ENCODE measurements at regions not wholly inside any gene's neighbourhood (a gene's known extent, or its start where the extent isn't known, plus 50 kb on each side); places are given as distances from the start of the nearest gene placed in this dataset.
"Not testable (repeated sequence)": the region's sequence is repeated elsewhere in the genome, so short reads cannot be mapped to it uniquely, and the experiment has no call there.

- DNase-seq: no peak
These were observed 197.2 kb downstream of the GRXCR1 start for GRCh38 chr4:43089730-43090129.

DNA sequence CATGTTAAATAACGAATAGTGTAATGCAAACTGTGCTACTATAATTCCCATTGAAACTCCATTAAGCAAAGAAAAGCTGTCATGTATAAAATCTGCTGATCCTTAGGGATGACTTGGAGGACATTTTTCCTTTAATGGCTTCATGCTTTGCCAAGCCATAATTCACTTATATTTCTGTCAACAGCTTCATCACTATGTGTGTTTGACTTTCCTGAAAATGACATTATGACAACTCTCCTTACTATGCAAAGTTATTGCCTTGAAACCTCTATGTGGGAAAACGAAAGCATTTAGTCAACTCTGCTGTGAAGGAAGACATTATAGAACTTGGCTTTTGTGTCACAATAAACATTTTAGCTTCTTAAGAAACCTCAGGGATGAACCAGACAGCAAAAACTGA, 210.5 kb downstream of the GRXCR1 start:
- no peak for DNase-seq

DNA sequence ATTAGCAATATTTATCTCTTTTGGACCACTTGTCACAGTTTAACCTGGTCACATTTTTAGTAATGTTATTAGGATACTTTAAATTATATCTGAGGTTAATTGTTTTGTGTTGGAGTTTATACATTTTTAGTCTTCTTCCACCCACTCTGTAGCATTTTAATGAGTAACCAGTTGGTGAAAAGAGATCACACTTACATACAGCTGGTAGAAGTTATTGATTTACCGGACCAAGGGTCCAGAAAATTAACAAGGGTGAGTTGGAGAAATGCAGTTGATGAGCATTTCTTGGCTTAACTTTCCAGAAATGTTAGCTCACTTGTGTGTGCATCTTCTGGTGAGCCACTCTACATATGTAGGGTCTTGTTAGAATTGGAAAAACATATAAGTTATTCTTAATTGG, 219.6 kb downstream of the GRXCR1 start:
- DNase-seq: no peak

- no peak for DNase-seq
These were observed 220.7 kb downstream of the GRXCR1 start for GRCh38 chr4:43113196-43113595.

DNA sequence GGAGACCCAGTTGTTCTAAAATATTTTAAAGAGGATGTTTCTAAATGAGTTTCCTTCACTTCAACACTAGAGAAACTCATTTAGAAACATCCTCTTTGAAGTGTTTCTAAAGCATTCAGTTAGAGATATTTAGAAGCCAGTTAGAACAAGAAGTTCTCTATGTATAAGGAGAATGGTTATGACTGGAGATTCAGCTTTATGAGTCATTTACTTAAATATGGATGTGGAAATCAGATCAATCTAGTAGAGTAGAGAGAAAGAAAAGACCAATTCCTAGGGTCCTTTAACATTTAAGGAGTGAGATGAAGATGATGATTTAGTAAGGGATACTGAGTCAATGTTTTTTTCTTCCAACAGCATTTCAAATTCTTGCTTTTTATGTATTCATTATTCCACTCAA, 234.1 kb downstream of the GRXCR1 start:
- no peak for DNase-seq

GRCh38 chr4:43130228-43131021, 237.9 kb downstream of the GRXCR1 start:
- no peak for DNase-seq

GRCh38 chr4:43132010-43132582, 239.6 kb downstream of the GRXCR1 start:
- DNase-seq: peak; percentile 10

DNA sequence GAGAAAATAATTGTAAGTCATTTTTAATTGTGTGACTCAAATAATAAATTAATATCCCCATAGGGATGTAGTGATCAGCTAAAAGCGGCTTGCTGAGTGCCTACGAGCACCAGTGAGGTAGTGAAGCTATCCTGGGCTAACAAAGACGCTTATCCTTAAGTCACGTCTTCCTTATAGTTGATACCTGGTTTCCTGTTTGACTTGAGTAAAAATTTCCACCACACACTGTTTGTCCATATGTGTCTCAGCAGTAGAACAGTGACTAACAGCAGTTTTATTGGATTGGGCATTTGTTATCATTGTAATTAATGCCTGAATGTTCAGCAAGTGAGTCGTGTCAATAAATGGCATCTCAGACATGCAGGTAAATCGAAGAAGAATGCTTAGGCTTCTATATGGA, 241.1 kb downstream of the GRXCR1 start:
- DNase-seq: no peak

- DNase-seq: no peak
These were observed 244.2 kb downstream of the GRXCR1 start for GRCh38 chr4:43136752-43137151.

DNA sequence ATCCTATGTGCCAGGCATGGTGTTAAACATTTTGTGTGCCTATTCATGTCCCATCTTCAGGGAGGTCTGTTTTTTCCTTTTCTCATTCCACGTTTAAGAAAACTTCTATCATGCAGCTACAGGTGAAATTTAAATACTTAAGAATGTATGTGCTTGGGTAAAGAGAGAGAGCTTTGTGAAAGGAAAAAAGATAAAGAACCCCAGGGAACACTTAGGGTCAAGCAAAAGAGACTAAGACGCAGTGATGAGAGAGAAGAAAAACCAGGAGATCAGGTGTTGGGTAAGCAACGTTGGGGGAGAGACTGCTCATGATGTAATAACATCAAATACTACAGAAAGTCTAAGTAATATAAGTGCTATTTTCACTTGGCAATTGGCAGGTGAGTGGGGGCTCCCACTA, 253.7 kb downstream of the GRXCR1 start:
- no peak for DNase-seq

- no peak for DNase-seq
These were observed 256.0 kb downstream of the GRXCR1 start for GRCh38 chr4:43148481-43148880.

- no peak for DNase-seq
These were observed 270.7 kb downstream of the GRXCR1 start for GRCh38 chr4:43163101-43163792.

- DNase-seq: no peak
These were observed 297.2 kb downstream of the GRXCR1 start for GRCh38 chr4:43189741-43190140.

DNA sequence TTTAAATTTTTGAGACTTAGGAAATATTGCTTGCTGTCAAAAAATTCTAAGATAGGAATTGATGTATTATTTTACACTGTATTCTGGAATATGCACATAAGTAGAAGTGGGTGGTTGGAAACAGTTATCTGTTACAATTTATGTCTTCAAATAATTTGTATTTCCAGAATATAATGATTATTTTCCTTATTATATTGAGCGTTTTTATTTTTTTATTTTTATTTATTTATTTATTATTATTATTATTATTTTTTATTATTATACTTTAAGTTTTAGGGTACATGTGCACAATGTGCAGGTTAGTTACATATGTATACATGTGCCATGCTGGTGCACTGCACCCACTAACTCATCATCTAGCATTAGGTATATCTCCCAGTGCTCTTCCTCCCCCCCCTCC, 320.1 kb downstream of the GRXCR1 start:
- DNase-seq: not testable (repeated sequence)

- DNase-seq: no peak
These were observed 331.3 kb downstream of the GRXCR1 start for GRCh38 chr4:43223820-43224219.

- no peak for DNase-seq
These were observed 332.0 kb downstream of the GRXCR1 start for GRCh38 chr4:43224559-43224958.

GRCh38 chr4:43233321-43233720, 340.8 kb downstream of the GRXCR1 start:
- no peak for DNase-seq

DNA sequence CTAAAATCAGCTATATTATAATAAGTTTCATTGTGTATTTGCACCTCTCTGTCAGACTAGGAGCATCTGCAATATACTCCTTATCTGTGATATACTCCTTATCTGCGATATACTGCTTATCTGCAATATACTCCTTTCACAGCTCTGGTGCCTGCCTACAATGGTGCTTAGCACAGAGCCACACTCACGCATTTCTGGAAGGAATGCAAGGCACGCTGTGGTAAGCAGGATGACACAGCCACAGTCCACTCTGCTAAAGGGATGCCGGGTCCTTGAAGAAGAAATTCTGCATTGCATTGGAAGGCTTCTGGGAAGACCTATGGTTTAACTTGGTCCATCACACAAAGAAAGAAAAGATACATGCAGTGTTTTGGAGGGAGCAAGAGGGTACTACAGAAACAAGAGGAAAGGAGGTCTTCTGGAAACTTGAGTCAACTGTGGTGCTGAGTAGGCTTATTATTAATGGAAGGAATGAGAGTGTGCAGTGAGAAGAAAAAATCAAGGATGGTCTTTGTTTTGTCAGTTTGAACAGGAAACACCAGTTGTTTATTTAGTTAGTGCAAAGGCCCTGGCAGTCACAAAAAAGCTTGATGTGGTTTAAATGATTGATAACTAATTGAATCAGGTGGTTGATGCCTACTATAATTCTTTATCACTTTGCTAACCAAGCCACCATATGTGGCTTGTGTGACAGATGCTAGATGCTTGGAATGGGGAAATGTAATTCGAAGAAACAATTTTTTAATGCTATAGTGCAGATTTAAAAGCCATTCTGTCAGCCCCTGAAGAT, 342.3 kb downstream of the GRXCR1 start:
- DNase-seq: no peak

DNA sequence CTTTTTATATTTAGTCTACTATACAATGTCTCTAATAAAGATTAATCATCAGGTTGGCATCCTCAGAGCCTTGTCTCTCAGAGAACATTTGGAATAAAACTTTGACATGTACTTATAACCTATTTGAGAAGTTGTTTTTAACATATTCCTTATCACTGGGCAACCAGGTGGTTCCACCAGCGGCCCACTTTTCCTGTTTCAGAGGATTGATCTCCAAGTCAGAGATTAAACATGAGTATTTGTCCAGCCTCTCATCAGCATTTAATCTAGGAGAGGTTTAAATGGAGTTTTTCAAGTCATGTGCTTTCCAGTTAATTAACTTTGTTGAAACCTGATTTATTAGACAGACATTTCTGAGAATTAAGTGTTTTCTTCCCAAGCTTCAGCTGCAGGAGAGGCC, 345.5 kb downstream of the GRXCR1 start:
- DNase-seq: no peak

DNA sequence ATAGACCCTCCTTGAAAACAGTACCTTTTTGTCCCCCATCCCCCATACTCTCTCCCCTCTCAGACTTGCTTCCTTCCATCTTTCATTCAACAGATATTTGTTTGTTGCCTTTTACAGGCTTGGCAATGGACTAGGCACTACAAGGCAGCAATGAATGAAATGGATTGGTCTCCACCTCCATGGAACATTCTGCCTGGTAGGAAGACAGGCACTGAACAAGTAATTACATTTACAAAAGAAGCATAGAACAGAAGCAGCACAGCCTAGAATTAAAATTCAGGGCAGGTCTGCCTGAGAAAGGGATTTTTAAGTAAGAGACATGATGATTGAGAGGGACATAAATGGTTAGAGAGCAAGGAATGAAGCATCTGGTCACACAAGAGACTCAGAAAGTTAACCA, 346.1 kb downstream of the GRXCR1 start:
- DNase-seq: no peak

DNA sequence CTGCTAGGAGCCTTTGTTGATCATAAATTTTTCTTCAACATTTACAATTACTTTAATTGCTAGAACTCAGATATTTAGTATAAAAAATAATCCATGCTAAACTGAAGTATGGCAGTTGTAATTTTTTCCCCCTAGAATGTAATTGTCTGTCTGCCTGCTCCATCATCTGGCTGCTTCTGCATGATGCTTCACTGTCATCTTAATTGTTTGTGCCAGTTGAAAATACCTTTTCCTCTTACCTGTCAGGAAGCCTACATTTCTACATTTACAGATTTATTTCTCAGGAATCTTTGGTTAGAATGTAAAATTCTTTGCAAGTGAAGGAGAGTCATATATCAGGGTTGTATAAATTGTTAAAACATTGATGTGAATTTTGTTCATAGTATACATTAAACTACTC, 348.6 kb downstream of the GRXCR1 start:
- DNase-seq: no peak

GRCh38 chr4:43242606-43243005, 350.1 kb downstream of the GRXCR1 start:
- DNase-seq: no peak

- no peak for DNase-seq
These were observed 351.1 kb downstream of the GRXCR1 start for GRCh38 chr4:43243433-43244116.
